ENCODE measurements at regions not wholly inside any gene's neighbourhood (a gene's known extent, or its start where the extent isn't known, plus 50 kb on each side); places are given as distances from the start of the nearest gene placed in this dataset.
"Not testable (repeated sequence)": the region's sequence is repeated elsewhere in the genome, so short reads cannot be mapped to it uniquely, and the experiment has no call there.

- H3K27ac Mint-ChIP-seq = no peak overlapping the region
- H3K4me3 Mint-ChIP-seq = no peak overlapping the region
- no peaks in the 10 kb centered on the region for H3K27me3 Mint-ChIP-seq (ENCODE audit: insufficient read depth)
- no peak for DNase-seq (ENCODE audit: low spot score)
- no peaks in the 10 kb centered on the region for H3K36me3 Mint-ChIP-seq (ENCODE audit: low read depth)
- H3K4me1 Mint-ChIP-seq (ENCODE audit: low read depth) = no peaks in the 10 kb centered on the region
- peaks cover 18% of the 10 kb centered on the region for H3K9me3 Mint-ChIP-seq
- intact Hi-C loops (cut with micrococcal nuclease) = no loop called here
Measured at GRCh38 chr16:13708347-13709120, 211.4 kb upstream of the ERCC4 start.

GRCh38 chr16:13718748-13719147, 201.2 kb upstream of the ERCC4 start:
- H3K27me3 Mint-ChIP-seq (ENCODE audit: insufficient read depth) = no peaks in the 10 kb centered on the region
- no peak overlapping the region for H3K27ac Mint-ChIP-seq
- H3K4me3 Mint-ChIP-seq = no peak overlapping the region
- H3K36me3 Mint-ChIP-seq (ENCODE audit: low read depth) = no peaks in the 10 kb centered on the region
- intact Hi-C loops (cut with micrococcal nuclease) = no loop called here
- H3K9me3 Mint-ChIP-seq = peaks cover 4% of the 10 kb centered on the region
- no peak for DNase-seq (ENCODE audit: low spot score)
- H3K4me1 Mint-ChIP-seq (ENCODE audit: low read depth) = no peaks in the 10 kb centered on the region

GRCh38 chr16:13727943-13728342, 192.0 kb upstream of the ERCC4 start:
- peaks cover 27% of the 10 kb centered on the region for H3K9me3 Mint-ChIP-seq
- peaks cover 2% of the 10 kb centered on the region for H3K27me3 Mint-ChIP-seq (ENCODE audit: insufficient read depth)
- H3K4me1 Mint-ChIP-seq (ENCODE audit: low read depth) = no peaks in the 10 kb centered on the region
- intact Hi-C loops (cut with micrococcal nuclease) = no loop called here
- no peak overlapping the region for H3K27ac Mint-ChIP-seq
- no peaks in the 10 kb centered on the region for H3K36me3 Mint-ChIP-seq (ENCODE audit: low read depth)
- H3K4me3 Mint-ChIP-seq = no peak overlapping the region
- DNase-seq (ENCODE audit: low spot score) = no peak

GRCh38 chr16:13733561-13733960, 186.4 kb upstream of the ERCC4 start:
- no peak overlapping the region for H3K4me3 Mint-ChIP-seq
- peaks cover 2% of the 10 kb centered on the region for H3K27me3 Mint-ChIP-seq (ENCODE audit: insufficient read depth)
- H3K27ac Mint-ChIP-seq = no peak overlapping the region
- peaks cover 9% of the 10 kb centered on the region for H3K9me3 Mint-ChIP-seq
- no peaks in the 10 kb centered on the region for H3K4me1 Mint-ChIP-seq (ENCODE audit: low read depth)
- no peaks in the 10 kb centered on the region for H3K36me3 Mint-ChIP-seq (ENCODE audit: low read depth)
- no peak for DNase-seq (ENCODE audit: low spot score)
- intact Hi-C loops (cut with micrococcal nuclease) = no loop called here

- peaks cover 11% of the 10 kb centered on the region for H3K9me3 Mint-ChIP-seq
- not testable (repeated sequence) for H3K4me1 Mint-ChIP-seq (ENCODE audit: low read depth); DNase-seq (ENCODE audit: low spot score)
Measured at GRCh38 chr16:13739621-13740373, 180.2 kb upstream of the ERCC4 start.

GRCh38 chr16:13742928-13743327, 177.0 kb upstream of the ERCC4 start:
- no peak for DNase-seq (ENCODE audit: low spot score)
- no peak overlapping the region for H3K27ac Mint-ChIP-seq
- no peaks in the 10 kb centered on the region for H3K27me3 Mint-ChIP-seq (ENCODE audit: insufficient read depth)
- no peaks in the 10 kb centered on the region for H3K36me3 Mint-ChIP-seq (ENCODE audit: low read depth)
- intact Hi-C loops (cut with micrococcal nuclease) = no loop called here
- H3K4me1 Mint-ChIP-seq (ENCODE audit: low read depth) = no peaks in the 10 kb centered on the region
- H3K4me3 Mint-ChIP-seq = no peak overlapping the region
- H3K9me3 Mint-ChIP-seq = peaks cover 11% of the 10 kb centered on the region

More at GRCh38 chr16:13739621-13740373, 180.2 kb upstream of the ERCC4 start:
- H3K27ac Mint-ChIP-seq; H3K27me3 Mint-ChIP-seq (ENCODE audit: insufficient read depth); intact Hi-C loops (cut with micrococcal nuclease); H3K4me3 Mint-ChIP-seq; H3K36me3 Mint-ChIP-seq (ENCODE audit: low read depth): not testable (repeated sequence)

GRCh38 chr16:13743571-13743970, 176.4 kb upstream of the ERCC4 start:
- Mint-ChIP-seq H3K27me3 (ENCODE audit: insufficient read depth) (no peaks in the 10 kb centered on the region), H3K4me1 (ENCODE audit: low read depth) (no peaks in the 10 kb centered on the region), H3K9me3 (peaks cover 11% of the 10 kb centered on the region), H3K36me3 (ENCODE audit: low read depth) (no peaks in the 10 kb centered on the region), H3K27ac (no peak overlapping the region), H3K4me3 (no peak overlapping the region)
- intact Hi-C loops (cut with micrococcal nuclease) = no loop called here
- DNase-seq (ENCODE audit: low spot score) = no peak

- H3K27ac Mint-ChIP-seq = no peak overlapping the region
- intact Hi-C loops (cut with micrococcal nuclease) = no loop called here
- no peak for DNase-seq (ENCODE audit: low spot score)
- H3K27me3 Mint-ChIP-seq (ENCODE audit: insufficient read depth) = no peaks in the 10 kb centered on the region
- H3K36me3 Mint-ChIP-seq (ENCODE audit: low read depth) = no peaks in the 10 kb centered on the region
- no peak overlapping the region for H3K4me3 Mint-ChIP-seq
- H3K4me1 Mint-ChIP-seq (ENCODE audit: low read depth) = no peaks in the 10 kb centered on the region
- H3K9me3 Mint-ChIP-seq = peaks cover 3% of the 10 kb centered on the region
Measured at GRCh38 chr16:13756411-13757140, 163.4 kb upstream of the ERCC4 start.

GRCh38 chr16:13766334-13766733, 153.6 kb upstream of the ERCC4 start:
- H3K4me3 Mint-ChIP-seq = no peak overlapping the region
- H3K9me3 Mint-ChIP-seq = no peaks in the 10 kb centered on the region
- H3K27ac Mint-ChIP-seq = no peak overlapping the region
- H3K4me1 Mint-ChIP-seq (ENCODE audit: low read depth) = no peaks in the 10 kb centered on the region
- no peak for DNase-seq (ENCODE audit: low spot score)
- intact Hi-C loops (cut with micrococcal nuclease) = no loop called here
- no peaks in the 10 kb centered on the region for H3K36me3 Mint-ChIP-seq (ENCODE audit: low read depth)
- peaks cover 2% of the 10 kb centered on the region for H3K27me3 Mint-ChIP-seq (ENCODE audit: insufficient read depth)

- no peaks in the 10 kb centered on the region for H3K9me3 Mint-ChIP-seq
- H3K36me3 Mint-ChIP-seq (ENCODE audit: low read depth) = no peaks in the 10 kb centered on the region
- DNase-seq (ENCODE audit: low spot score) = no peak
- no peak overlapping the region for H3K4me3 Mint-ChIP-seq
- H3K27ac Mint-ChIP-seq = no peak overlapping the region
- H3K27me3 Mint-ChIP-seq (ENCODE audit: insufficient read depth) = peaks cover 2% of the 10 kb centered on the region
- H3K4me1 Mint-ChIP-seq (ENCODE audit: low read depth) = no peaks in the 10 kb centered on the region
- intact Hi-C loops (cut with micrococcal nuclease) = no loop called here
Measured at GRCh38 chr16:13767215-13767614, 152.7 kb upstream of the ERCC4 start.

- Mint-ChIP-seq H3K36me3 (ENCODE audit: low read depth) (no peaks in the 10 kb centered on the region), H3K27me3 (ENCODE audit: insufficient read depth) (peaks cover 2% of the 10 kb centered on the region), H3K4me1 (ENCODE audit: low read depth) (no peaks in the 10 kb centered on the region), H3K4me3 (no peak overlapping the region), H3K27ac (no peak overlapping the region), H3K9me3 (no peaks in the 10 kb centered on the region)
- DNase-seq (ENCODE audit: low spot score) = no peak
- intact Hi-C loops (cut with micrococcal nuclease) = no loop called here
Measured at GRCh38 chr16:13768471-13768870, 151.5 kb upstream of the ERCC4 start.

- Mint-ChIP-seq H3K4me3 (no peak overlapping the region), H3K27me3 (ENCODE audit: insufficient read depth) (peaks cover 2% of the 10 kb centered on the region), H3K27ac (no peak overlapping the region), H3K9me3 (peaks cover 5% of the 10 kb centered on the region), H3K36me3 (ENCODE audit: low read depth) (no peaks in the 10 kb centered on the region), H3K4me1 (ENCODE audit: low read depth) (no peaks in the 10 kb centered on the region)
- no peak for DNase-seq (ENCODE audit: low spot score)
- intact Hi-C loops (cut with micrococcal nuclease) = no loop called here
Measured at GRCh38 chr16:13770436-13770835, 149.5 kb upstream of the ERCC4 start.

- intact Hi-C loops (cut with micrococcal nuclease) = no loop called here
- Mint-ChIP-seq H3K27me3 (ENCODE audit: insufficient read depth) (no peaks in the 10 kb centered on the region), H3K9me3 (peaks cover 11% of the 10 kb centered on the region), H3K4me3 (no peak overlapping the region), H3K36me3 (ENCODE audit: low read depth) (no peaks in the 10 kb centered on the region), H3K4me1 (ENCODE audit: low read depth) (no peaks in the 10 kb centered on the region), H3K27ac (no peak overlapping the region)
- no peak for DNase-seq (ENCODE audit: low spot score)
Measured at GRCh38 chr16:13772782-13773181, 147.2 kb upstream of the ERCC4 start.
